NCI-H146 (cell line): ENCODE measurements at regions not wholly inside any gene's neighbourhood (a gene's known extent, or its start where the extent isn't known, plus 50 kb on each side); places are given as distances from the start of the nearest gene placed in this dataset.
A peak's percentile ranks its signal among the peaks of the same experiment; 100 is the strongest.

Source experiments
- DNase-seq: peaks from one replicate; lab custom pipeline; 2025; lab: John Stamatoyannopoulos, UW

GRCh38 chr6:77178821-77179220, 284.5 kb downstream of the HTR1B start:
- DNase-seq: no peak

GRCh38 chr6:77177470-77177869, 285.8 kb downstream of the HTR1B start:
- DNase-seq: no peak

- peak; percentile 2 for DNase-seq
Measured at GRCh38 chr6:77173472-77174074, 289.7 kb downstream of the HTR1B start.

- no peak for DNase-seq
Measured at GRCh38 chr6:77172578-77172977, 290.7 kb downstream of the HTR1B start.

GRCh38 chr6:77159730-77160129, 303.6 kb downstream of the HTR1B start:
- no peak for DNase-seq

GRCh38 chr6:77151241-77151640, 312.1 kb downstream of the HTR1B start:
- DNase-seq: no peak

GRCh38 chr6:77150736-77151135, 312.6 kb downstream of the HTR1B start:
- no peak for DNase-seq

- DNase-seq: no peak
Measured at GRCh38 chr6:77145244-77145643, 318.0 kb downstream of the HTR1B start.

- no peak for DNase-seq
Measured at GRCh38 chr6:77143659-77144447, 319.4 kb downstream of the HTR1B start.

- no peak for DNase-seq
Measured at GRCh38 chr6:77136086-77136485, 327.2 kb downstream of the HTR1B start.

- no peak for DNase-seq
Measured at GRCh38 chr6:77133031-77133430, 330.3 kb downstream of the HTR1B start.

- DNase-seq: no peak
Measured at GRCh38 chr6:77131426-77131825, 331.9 kb downstream of the HTR1B start.

GRCh38 chr6:77124604-77125003, 338.7 kb downstream of the HTR1B start:
- DNase-seq: peak; percentile 5

- DNase-seq: no peak
Measured at GRCh38 chr6:77123527-77123926, 339.8 kb downstream of the HTR1B start.

GRCh38 chr6:77106992-77107391, 356.3 kb downstream of the HTR1B start:
- no peak for DNase-seq

- DNase-seq: peak; percentile 17
Measured at GRCh38 chr6:77105091-77105490, 358.2 kb downstream of the HTR1B start.

GRCh38 chr6:77097940-77098339, 365.4 kb downstream of the HTR1B start:
- no peak for DNase-seq

GRCh38 chr6:77095936-77096627, 367.2 kb downstream of the HTR1B start:
- DNase-seq: no peak

- DNase-seq: no peak
Measured at GRCh38 chr6:77094821-77095220, 368.5 kb downstream of the HTR1B start.

GRCh38 chr6:77092971-77093370, 370.3 kb downstream of the HTR1B start:
- DNase-seq: no peak

GRCh38 chr6:77089776-77090175, 373.5 kb downstream of the HTR1B start:
- DNase-seq: no peak

- DNase-seq: peak; percentile 46
Measured at GRCh38 chr6:77087794-77088318, 375.4 kb downstream of the HTR1B start.
